ENCODE measurements at regions not wholly inside any gene's neighbourhood (a gene's known extent, or its start where the extent isn't known, plus 50 kb on each side); places are given as distances from the start of the nearest gene placed in this dataset.
"Not testable (repeated sequence)": the region's sequence is repeated elsewhere in the genome, so short reads cannot be mapped to it uniquely, and the experiment has no call there.

DNA sequence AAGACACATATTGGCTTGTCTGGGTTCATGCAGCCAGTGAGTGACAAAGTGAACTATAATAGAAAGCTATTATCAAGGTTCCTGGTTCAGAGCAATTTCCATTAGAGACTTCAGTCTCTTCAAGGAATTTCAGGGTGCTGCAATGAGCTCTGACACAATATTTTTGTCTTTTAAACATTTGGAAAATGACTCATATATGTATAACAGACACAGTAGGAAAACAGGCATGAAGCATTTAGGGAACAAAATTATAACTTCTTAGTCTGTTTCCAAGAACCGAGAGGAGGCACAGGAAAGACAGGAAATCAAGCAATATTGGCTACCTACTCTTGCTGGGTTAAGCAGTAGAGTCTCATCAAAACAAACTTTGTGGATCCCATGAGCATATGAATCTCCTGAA is 170.4 kb downstream of the PTPRC start:
- no peak for DNase-seq (ENCODE audit: low spot score)

DNA sequence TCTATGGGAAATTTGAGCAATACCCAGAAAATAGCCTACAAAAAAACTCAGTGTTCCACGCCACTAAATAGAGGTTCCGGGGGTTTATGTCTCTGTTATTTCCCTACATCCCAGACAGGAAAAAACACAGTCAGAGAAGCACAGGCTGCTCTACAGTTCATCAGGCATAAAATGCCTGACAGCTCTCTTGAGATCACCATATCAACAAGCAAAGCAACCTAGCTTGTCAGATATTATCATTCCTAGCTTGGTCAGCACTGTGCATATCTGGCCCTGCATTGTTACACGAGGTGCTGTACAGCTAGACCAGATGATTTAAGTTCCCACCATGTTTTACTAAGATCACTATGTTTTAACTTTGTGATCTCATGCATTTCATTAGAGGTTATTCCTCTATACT is 172.6 kb downstream of the PTPRC start:
- no peak for DNase-seq (ENCODE audit: low spot score)

DNA sequence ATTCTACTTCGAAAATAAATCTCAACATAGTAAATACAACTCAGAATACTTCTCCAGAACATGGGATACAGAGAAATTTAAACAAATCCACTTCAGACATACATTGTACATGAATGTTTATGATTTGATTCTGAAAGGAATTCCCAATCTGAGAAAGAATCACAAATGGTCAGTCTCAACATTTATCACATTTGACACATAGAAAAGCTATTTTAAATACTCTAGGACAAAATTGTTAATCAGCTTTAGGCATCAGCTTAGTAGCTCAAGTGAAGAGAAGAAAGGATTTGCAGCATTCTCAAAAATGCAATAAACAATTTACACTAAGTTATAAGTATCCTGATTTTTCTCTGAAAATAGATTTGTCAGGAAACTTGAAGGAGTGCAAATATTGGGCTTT is 184.8 kb downstream of the PTPRC start:
- DNase-seq (ENCODE audit: low spot score): no peak

DNA sequence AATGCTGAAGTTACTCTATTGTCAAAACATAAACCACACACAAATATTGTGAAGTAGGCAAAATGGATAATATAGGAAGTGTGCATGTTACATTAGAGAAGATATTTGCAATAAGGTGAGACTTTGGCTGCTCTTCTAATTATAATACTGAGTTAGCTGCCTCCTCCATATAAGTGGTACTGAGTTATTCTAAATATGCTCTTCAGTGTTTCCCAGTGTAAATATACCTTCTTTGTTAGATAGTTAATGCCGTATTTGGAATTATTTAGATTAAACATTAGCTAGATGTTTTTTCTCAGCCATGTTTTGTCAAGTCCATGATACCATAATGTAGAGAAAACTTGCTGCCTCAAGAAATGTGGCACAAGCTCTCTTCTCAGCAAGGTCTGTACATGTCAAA is 186.4 kb downstream of the PTPRC start:
- no peak for DNase-seq (ENCODE audit: low spot score)

DNA sequence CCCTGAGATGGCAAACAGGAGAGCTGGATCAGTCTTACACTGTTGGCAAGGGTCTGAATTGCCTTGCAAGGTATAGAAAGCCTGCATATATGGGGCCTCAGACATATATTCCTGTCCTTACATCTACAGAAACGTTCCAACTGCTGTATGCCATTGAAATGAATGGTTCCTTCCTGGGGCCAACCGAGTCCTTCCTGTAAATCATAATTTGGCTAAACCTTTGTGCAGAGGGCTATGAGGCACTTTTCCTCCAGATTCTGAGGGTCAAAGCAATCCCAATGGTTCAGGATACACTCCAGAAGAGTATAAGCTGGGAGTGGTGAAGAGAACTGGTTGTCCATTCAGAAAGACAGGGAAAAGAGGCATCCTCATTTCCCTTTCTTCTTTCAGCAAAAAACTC is 190.5 kb downstream of the PTPRC start:
- no peak for DNase-seq (ENCODE audit: low spot score)

DNA sequence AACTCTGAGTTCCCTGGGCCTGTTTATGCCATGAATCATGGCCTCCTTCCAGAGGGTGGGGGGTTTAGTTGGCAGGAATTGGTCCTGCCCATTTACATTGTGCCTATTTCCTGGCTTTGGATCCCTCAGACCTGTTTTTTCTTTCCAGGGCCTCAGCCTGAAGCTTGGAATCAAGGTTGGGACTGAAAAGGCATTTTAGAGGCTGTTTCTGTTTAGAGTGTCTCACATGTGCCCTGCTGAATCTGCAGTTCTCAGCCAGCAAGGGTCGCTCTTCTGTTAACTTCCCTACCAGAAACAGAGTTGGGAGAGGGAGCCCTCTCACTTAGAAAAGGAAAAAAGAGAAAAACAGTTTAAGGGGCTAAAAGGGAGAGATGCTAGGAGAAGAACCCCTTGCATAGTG is 191.1 kb downstream of the PTPRC start:
- no peak for DNase-seq (ENCODE audit: low spot score)

DNA sequence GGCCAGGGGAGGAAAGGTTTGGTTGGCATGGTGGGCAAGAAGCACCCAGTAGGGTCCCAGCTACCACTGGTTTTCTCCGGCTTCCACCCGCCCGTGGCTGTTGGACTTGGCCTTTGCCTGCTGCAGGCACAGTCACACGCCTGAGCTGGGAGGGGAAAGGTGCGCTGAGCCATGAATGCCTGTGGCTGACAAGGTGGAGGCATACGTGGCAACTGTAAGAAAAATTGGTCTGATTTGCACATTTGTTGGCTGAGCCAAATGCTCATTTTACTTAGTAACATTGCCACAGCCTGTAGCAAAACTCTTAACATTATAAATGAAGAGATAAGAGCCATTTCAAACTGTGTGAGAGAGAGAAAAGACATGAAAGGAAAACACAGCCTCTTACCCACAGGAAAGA is 191.6 kb downstream of the PTPRC start:
- no peak for DNase-seq (ENCODE audit: low spot score)

DNA sequence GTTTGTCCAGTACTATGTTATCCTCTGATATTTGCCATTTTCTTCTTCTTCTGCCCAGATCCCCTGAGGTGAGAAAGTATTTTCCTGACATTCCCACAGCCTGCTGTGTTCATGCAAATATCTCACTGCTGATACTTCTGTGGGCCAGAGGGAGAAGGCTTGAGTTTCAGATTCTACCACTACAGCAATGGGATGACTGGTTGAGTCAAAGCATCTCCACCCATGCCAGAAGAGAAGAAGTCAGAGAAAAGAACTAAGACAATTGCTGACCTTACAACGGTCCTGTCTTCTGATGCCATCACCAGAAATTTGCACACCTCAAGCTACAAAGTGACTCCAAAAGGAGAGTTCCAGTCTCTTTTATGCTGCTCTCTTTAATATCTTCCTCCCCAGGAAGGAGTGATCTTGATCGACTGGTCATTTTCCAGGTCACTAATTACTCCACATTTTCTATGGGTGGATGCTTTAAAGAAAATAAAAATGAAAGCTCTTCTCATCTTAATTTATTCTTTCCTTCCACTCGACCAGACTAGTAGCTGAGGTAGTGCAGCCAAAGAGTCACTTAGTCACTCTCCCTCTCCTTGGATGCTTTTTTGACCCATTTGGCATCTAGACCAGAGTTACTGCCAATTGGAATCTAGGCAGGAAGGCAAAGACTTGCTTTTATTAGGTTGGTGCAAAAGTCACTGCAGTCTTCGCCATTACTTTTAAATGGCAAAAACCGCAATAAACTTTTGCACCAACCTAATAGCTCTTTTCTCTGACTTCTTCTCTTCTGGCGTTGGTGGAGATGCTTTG is 195.1 kb downstream of the PTPRC start:
- no peak for DNase-seq (ENCODE audit: low spot score)

DNA sequence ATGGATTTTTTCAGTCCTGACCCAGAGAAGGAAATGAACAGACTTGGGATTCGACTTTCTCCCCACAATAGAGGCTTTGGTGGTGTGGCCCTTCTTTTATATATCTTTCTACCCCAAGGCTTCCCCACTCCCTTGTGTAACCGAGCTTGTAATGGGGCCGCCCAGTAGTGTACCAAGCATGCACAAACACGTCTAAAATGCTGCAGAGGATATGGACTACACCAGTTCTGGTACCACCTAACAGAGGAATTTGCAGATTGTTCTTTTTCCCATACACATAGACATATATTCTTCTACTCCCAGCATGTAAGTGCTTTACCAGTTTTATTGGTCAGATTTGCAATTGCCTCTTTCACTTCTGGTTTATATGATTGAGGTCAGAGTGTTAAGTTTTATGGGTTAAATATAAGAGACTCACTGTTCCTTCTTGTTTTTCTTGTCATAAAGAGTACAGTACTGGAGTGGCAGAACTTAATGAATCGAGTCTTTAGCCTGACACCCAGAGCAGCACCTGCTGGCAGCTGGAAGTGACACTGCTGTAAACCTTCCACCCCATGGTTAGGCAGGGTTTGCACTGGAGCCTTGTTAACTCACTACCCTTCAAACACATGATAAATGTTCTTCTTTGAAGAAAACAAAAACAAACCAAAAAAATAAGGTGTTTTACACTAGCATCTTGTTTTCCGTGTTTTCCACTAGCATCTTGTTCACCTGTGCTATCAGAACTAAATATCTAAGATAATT is 198.6 kb downstream of the PTPRC start:
- no peak for DNase-seq (ENCODE audit: low spot score)

DNA sequence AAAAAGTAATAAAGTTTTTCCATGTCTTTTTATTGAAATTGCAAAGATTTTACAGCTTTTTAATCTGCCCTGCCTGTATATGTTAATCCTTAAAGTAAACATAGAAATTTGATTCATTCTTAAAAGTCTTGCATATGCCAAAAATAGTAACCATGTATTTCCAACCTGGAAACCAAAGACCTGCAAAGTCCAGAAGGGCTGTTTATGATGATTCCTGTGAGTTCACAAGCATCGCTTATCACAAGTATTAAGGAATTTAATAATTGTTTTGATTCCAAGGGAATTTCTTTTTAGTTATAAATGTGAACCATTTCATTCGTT is 199.1 kb downstream of the PTPRC start:
- DNase-seq (ENCODE audit: low spot score): no peak

DNA sequence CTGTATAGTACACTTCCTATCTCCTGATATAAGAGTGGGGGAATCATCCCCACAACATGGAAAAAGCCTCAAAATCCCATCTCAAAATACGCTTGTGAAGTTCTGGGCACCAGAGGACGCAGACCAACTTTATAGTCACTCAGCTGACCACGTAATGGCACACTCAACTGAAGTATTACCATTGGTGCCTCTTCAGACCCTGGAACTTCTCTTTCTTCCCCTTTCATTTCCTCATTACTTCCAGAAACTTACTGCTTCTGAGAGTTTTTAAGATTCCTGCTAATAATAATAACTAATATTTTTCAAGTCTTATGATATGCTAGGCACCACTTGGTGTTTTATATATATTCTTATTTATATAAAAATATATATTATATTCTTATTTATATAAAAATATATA is 202.6 kb downstream of the PTPRC start:
- DNase-seq (ENCODE audit: low spot score): no peak

DNA sequence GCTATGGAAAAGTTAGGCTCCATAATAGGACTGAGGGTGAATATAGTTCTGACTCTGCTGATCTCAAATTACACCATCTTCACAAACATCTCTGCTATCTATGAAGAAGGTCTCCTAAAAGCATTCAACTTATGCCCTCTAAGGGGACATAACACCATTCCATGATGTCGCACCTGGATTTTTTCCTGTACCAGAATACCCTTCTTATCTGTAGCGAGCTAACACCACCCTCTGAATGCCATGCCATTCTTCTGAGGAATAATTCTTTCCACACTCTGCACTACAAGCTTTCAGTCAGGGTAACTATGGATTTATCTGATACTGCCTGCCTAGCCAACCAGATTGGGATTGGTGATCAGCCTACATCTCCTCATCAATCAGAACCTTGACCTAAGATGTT is 203.8 kb downstream of the PTPRC start:
- DNase-seq (ENCODE audit: low spot score): no peak

DNA sequence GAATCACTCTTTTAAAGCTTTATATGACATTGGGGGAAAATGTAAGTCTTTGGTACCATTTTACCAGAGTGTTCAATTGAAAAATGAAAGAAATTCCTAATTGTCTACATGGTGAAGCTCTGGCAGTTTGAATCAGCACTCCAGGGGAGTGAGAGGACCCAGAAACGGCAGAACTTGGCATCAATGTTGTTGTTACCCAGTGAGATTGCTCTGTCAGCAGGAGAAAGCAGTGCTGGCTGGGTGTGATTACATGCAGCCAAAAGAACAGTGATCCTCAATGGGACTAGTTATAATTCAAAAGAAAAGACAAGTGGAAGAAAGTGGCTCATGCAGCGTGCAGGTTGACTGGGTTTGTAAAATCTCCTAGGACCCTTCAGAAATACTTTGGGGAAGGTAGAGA is 206.4 kb downstream of the PTPRC start:
- no peak for DNase-seq (ENCODE audit: low spot score)

DNA sequence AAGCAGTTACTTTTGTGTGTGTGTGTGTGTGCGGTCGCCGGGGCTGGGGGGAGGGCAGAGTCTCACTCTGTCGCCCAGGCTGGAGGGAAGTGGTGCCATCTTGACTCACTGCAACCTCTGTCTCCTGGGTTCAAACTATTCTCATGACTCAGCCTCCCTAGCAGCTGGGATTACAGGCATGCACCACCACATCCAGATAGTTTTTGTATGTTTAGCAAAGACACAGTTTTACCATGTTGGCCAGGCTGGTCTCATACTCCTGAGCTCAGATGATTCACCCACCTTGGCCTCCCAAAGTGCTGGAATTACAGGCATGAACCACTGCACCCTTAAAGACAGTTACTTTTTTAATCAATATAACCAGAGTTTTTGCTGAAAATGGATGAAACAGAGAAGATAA is 207.0 kb downstream of the PTPRC start:
- no peak for DNase-seq (ENCODE audit: low spot score)

DNA sequence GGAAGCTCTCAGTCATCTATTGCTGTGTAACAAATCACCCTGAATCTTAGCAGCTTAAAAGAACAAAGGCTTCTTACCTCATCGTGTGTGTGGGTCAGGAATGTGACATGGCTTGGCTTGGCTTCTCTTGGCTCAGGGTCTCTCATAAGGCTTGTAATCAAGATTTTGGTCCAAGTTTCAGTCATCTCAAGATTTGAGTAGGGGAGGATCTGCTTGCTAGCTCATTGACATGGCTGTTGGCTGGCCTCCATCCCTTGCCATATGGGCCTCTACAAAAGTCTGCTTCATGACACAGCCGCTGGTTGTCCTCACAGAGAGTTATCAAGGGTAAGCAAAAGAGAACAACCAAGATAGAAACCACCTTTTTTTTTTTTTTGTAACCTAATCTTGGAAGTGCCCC is 207.7 kb downstream of the PTPRC start:
- DNase-seq (ENCODE audit: low spot score): no peak

DNA sequence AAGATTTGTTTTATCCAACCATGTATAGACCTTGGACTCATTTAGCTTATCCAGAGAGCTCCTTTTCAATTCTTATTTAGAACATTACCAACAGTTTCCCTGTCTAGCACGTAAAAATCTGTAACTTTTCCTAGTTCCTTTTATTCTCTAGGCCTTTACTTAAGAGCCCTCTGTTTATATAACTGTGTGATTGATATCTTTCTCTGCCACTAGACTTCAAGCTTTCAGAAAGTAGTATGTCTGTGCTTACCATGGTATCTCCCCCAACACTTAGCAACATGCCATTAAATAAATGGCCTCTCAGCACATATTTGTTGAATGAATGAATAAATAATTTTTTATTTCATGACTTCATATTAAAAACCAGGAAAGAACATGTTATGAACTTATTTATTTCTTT is 209.4 kb downstream of the PTPRC start:
- no peak for DNase-seq (ENCODE audit: low spot score)

DNA sequence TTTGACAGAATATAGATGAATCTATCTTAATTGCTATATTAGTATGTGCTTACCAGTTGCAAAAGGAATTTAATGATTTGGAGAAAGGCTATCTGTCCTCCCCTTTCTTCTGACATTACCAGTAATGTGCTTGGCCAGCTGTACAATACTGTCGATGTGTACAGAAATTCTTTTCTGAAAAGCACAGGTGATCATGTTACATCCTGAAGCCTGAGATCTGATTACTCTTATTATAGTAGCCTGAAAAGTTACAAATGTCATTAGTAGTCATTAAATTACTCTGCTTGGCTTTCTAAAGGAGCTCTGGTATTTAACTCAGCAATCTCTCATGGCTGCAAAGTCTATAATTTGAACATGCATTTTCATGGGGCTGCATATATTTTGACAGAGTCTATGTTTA is 209.8 kb downstream of the PTPRC start:
- no peak for DNase-seq (ENCODE audit: low spot score)

DNA sequence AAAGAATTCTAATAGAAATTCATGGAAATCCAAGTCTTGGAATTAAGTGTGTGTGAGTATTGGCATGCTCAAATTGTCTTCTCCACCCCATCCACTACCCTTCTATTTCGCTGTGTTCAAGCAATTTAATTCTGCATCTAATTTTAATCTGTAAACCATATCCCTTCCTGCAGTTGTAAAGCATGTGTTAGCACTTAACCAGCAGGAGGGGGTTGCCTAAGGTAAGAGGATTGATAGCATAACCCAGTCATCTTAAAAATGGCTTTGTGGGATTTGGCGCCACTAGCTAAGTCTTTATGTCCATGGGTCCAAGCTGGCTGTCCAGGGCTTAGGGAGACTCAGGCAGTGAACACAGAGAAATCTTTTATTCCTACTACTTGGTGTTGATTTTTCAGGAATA is 210.3 kb downstream of the PTPRC start:
- DNase-seq (ENCODE audit: low spot score): no peak

DNA sequence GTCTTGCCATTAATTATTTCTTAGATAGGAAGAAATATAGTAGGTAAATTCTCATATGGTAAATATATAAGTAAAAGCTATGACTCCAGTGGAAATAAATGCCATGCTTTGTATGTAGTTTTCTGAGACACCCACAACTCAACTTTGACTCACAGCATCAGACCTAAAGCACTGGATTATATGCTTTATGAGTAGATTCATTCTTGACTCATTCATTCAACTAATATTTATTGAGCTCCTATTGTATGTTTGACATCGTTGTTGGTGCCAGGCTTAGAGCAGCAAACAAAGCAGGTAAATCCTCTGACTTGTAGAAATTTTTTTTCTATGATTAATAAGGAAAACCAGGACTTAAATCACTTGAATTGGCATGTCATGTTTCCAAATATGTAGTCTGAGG is 211.4 kb downstream of the PTPRC start:
- no peak for DNase-seq (ENCODE audit: low spot score)

DNA sequence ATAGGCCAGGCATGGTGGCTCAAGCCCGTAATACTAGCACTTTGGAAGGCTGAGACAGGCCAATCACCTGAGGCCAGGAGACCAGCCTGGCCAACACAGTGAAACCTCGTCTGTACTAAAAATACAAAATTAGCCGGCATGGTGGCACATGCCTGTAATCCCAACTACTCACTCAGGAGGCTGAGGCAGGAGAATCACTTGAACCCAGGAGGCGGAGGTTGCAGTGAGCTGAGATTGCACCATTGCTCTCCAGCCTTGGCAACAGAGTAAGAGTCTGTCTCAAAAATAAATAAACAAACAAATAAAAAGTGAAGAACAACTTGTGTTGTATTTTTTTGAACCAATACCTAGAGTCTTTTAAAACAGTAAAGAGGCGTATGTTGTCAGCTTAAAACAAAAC is 212.1 kb downstream of the PTPRC start:
- not testable (repeated sequence) for DNase-seq (ENCODE audit: low spot score)

DNA sequence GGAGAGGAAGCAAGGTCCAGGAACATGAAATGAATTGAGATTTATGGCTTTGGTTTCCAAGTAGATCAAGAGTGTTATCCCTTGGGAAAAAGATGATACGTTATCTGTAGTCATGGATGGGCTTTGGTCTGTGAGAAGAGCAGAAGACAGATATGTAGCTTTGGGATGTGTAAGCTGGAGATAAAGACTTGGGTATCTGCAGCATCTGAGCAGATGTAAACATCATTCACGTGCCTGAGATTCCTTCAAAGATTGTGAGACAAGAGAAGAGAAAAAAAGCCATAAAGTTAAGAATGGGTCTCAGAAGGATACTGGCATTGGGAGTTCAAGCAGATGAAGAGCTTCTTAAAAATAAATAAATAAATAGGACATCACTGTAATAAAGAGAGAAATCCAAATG is 217.8 kb downstream of the PTPRC start:
- DNase-seq (ENCODE audit: low spot score): no peak

DNA sequence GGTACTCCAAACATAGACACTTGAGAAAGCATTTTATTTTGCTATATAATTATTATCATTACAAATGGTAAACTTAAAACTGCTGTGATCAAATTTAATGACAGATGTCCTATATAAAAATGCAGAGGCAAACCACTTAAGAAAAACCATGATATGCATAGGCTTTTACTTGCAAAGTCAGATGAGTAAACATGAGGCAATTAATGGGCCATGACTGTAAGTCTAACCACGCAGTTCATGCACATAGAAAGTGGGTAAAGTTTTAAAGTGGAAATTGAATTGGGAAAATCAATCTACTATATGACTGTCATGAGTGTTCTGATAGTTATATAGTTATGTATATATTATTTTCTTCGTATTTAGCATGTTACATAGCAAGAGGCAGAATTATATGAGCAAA is 219.2 kb downstream of the PTPRC start:
- no peak for DNase-seq (ENCODE audit: low spot score)

DNA sequence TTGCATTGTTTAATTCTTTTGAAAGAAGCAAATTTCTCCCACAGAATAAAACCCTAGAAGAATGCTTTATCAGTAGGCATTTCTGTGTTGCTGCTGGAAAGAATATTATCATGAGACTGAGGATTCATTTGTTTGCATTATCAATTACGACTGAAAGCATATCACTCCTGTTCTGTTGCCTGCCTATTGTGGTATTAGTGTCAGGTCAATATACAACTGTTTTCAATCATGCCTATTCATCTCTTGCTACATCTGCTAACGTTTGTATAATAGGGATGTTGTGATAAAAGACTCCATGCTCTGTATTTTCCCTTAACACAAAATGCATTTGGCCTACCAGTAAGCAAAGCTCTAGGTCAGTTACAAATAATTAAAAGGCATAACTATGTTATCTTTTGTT is 221.5 kb downstream of the PTPRC start:
- DNase-seq (ENCODE audit: low spot score): no peak

DNA sequence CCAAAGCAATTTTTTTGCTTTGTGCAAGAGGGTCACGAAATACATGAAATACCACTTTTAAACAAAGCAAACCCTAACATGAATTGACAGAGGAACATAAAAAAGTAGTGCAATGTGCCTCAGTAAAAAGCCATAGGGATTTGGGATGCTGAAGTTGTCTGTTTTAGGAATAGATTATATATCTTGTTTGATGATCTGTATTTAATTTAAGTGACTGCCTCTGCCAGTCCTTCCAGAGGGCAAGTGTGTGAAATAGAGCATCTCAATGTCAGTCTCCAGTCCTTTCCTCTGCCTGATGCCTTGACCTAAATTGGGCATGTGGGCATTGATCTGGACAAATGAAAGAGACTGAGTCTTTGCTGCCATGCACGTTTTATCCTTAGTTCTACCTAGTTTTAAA is 222.8 kb downstream of the PTPRC start:
- DNase-seq (ENCODE audit: low spot score): no peak

Measured in HuH-7.5 (cell line).